ENCODE measurements at regions not wholly inside any gene's neighbourhood (a gene's known extent, or its start where the extent isn't known, plus 50 kb on each side); places are given as distances from the start of the nearest gene placed in this dataset.

- Histone ChIP-seq H3K27me3 (replicated peaks; ENCODE audit: insufficient read depth, low read depth, low read length, poor library complexity) (no peaks in the 10 kb centered on the region), H3K4me3 (ENCODE audit: low read depth, low read length, poor library complexity, severe bottlenecking) (no peak overlapping the region), H3K27ac (ENCODE audit: low read depth, low read length, poor library complexity, severe bottlenecking) (no peak overlapping the region), H3K9me3 (ENCODE audit: low read depth, low read length, poor library complexity, severe bottlenecking) (no peaks in the 10 kb centered on the region), H3K4me1 (ENCODE audit: insufficient read depth, low read length, poor library complexity, severe bottlenecking) (peaks cover 9% of the 10 kb centered on the region), H3K36me3 (ENCODE audit: insufficient read depth, low read length, poor library complexity, severe bottlenecking) (no peaks in the 10 kb centered on the region)
- no TSS peak for BruUV-seq (replicated peaks)
- TF ChIP-seq CTCF (conservative IDR thresholded peaks at IDR 0.05; ENCODE audit: low read depth, low read length) (no peak), EZH2 (IDR thresholded peaks at IDR 0.05; ENCODE audit: borderline replicate concordance, low read depth, low read length, poor library complexity, severe bottlenecking) (no peak)
- ChIA-PET CTCF (no interaction called here), POLR2A (ENCODE audit: low non-redundant PET) (interaction anchor here (0.7 kb wide), 1 partner anchor 20 kb away, joined by 3 read pairs; no protein-coding TSS in a partner anchor)
- intact Hi-C loops (cut with micrococcal nuclease; ENCODE audit: unreplicated experiment), result no loop called here
- DNase-seq (ENCODE audit: low spot score), result no peak
Observed at GRCh38 chr5:17149786-17150185, 67.6 kb upstream of the BASP1 start.

GRCh38 chr5:17150531-17150930, 66.9 kb upstream of the BASP1 start:
- intact Hi-C loops (cut with micrococcal nuclease; ENCODE audit: unreplicated experiment), result no loop called here
- no peak for TF ChIP-seq CTCF (conservative IDR thresholded peaks at IDR 0.05; ENCODE audit: low read depth, low read length)
- H3K36me3 ChIP-seq (ENCODE audit: insufficient read depth, low read length, poor library complexity, severe bottlenecking), result no peaks in the 10 kb centered on the region
- no peak overlapping the region for H3K4me3 ChIP-seq (ENCODE audit: low read depth, low read length, poor library complexity, severe bottlenecking)
- BruUV-seq (replicated peaks), result no TSS peak
- no peaks in the 10 kb centered on the region for H3K9me3 ChIP-seq (ENCODE audit: low read depth, low read length, poor library complexity, severe bottlenecking)
- H3K4me1 ChIP-seq (ENCODE audit: insufficient read depth, low read length, poor library complexity, severe bottlenecking), result peaks cover 9% of the 10 kb centered on the region
- ChIA-PET CTCF (no interaction called here), POLR2A (ENCODE audit: low non-redundant PET) (interaction anchor here (0.5 kb wide), 1 partner anchor 16 kb away, joined by 3 read pairs; no protein-coding TSS in a partner anchor)
- no peak for DNase-seq (ENCODE audit: low spot score)
- H3K27ac ChIP-seq (ENCODE audit: low read depth, low read length, poor library complexity, severe bottlenecking), result no peak overlapping the region
- no peaks in the 10 kb centered on the region for H3K27me3 ChIP-seq (replicated peaks; ENCODE audit: insufficient read depth, low read depth, low read length, poor library complexity)

GRCh38 chr5:17151686-17152085, 65.7 kb upstream of the BASP1 start:
- TF ChIP-seq EZH2 (IDR thresholded peaks at IDR 0.05; ENCODE audit: borderline replicate concordance, low read depth, low read length, poor library complexity, severe bottlenecking), result no peak
- no peak for TF ChIP-seq CTCF (conservative IDR thresholded peaks at IDR 0.05; ENCODE audit: low read depth, low read length)
- H3K36me3 ChIP-seq (ENCODE audit: insufficient read depth, low read length, poor library complexity, severe bottlenecking), result no peaks in the 10 kb centered on the region
- CTCF ChIA-PET, result no interaction called here
- no TSS peak for BruUV-seq (replicated peaks)
- intact Hi-C loops (cut with micrococcal nuclease; ENCODE audit: unreplicated experiment), result no loop called here
- no peaks in the 10 kb centered on the region for H3K27me3 ChIP-seq (replicated peaks; ENCODE audit: insufficient read depth, low read depth, low read length, poor library complexity)
- peaks cover 6% of the 10 kb centered on the region for H3K4me1 ChIP-seq (ENCODE audit: insufficient read depth, low read length, poor library complexity, severe bottlenecking)
- H3K9me3 ChIP-seq (ENCODE audit: low read depth, low read length, poor library complexity, severe bottlenecking), result no peaks in the 10 kb centered on the region
- no peak overlapping the region for H3K4me3 ChIP-seq (ENCODE audit: low read depth, low read length, poor library complexity, severe bottlenecking)
- no peak overlapping the region for H3K27ac ChIP-seq (ENCODE audit: low read depth, low read length, poor library complexity, severe bottlenecking)
- POLR2A ChIA-PET (ENCODE audit: low non-redundant PET), result no interaction called here
- DNase-seq (ENCODE audit: low spot score), result no peak
